ENCODE measurements at regions not wholly inside any gene's neighbourhood (a gene's known extent, or its start where the extent isn't known, plus 50 kb on each side); places are given as distances from the start of the nearest gene placed in this dataset.

DNA sequence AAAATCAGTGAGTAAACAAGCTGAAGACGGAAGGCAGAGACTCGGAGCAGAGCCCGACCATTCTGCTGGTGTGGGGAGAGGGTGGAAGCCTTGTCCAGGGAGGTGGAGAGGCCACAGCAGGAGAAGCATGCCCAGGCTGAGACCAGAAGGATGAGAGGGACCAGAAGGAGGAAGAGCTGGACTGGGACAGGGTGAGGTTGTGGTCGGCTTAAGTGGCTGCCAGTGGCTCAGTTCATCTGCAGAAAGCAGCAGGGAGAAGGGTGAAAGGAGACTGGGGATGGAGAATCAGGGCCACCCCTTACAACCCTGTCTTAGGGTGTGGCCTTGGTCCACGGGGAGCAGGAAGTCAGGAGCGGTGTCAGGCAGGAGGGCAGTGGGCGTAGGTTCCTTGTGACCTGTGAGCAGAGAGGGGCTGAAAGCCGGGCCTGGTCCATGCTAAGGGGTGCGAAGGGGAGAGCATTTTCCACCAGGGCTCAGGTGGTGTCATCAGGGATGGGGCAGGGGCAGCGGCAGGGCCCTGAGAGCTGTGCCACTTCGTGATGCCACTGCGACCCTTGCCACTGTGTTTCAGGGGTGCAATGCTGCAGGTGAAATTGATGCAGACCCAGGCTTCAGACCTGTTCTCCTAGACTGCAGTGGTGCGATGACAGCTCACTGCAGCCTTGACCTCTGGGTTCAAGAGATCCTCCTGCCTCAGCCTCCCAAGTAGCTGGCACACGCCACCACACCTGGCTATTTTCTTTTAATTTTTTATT is 81.1 kb downstream of the TTLL2 start:
- no peaks in the 10 kb centered on the region for H3K9me3 ChIP-seq (replicated peaks; ENCODE audit: control insufficient read depth, insufficient read depth, low read depth, low read length)
- H2AFZ ChIP-seq (ENCODE audit: low read depth, low read length) = no peak overlapping the region
- no peak overlapping the region for H3K4me2 ChIP-seq (ENCODE audit: insufficient read depth, low read length)
- FAIRE-seq (no peak), ATAC-seq (no peak), DNase-seq (ENCODE audit: extremely low read depth in 1 of 4, low spot score in 3 of 4) (no peak)
- no peak overlapping the region for H3K27ac ChIP-seq (ENCODE audit: extremely low read depth, low read depth, low read length)
- peaks cover 26 to 89% of the 10 kb centered on the region in 2 experiments; a peak in 4 of 5 replicates for H3K27me3 ChIP-seq (ENCODE audit: control insufficient read depth in 2 of 2, insufficient read depth in 2 of 2, low read length in 2 of 2)
- 1% methylated on average over 14 of the region's 14 CpGs for WGBS (ENCODE audit: insufficient coverage, low coverage, missing lambda C conversion rate)
- H3K4me1 ChIP-seq (replicated peaks in 1 of 2; ENCODE audit: control insufficient read depth in 2 of 2, insufficient read depth in 2 of 2, low read length in 2 of 2) = no peaks in the 10 kb centered on the region
- H3K79me2 ChIP-seq (ENCODE audit: control insufficient read depth, insufficient read depth, low read length) = no peaks in the 10 kb centered on the region
- H3K4me3 ChIP-seq = no peak overlapping the region
- intact Hi-C loops (cut with micrococcal nuclease) = no loop called here
- H3K9ac ChIP-seq (ENCODE audit: insufficient read depth in 1 of 2, low read depth in 2 of 2, low read length in 2 of 2) = no peak overlapping the region
- H3K36me3 ChIP-seq (ENCODE audit: control insufficient read depth, insufficient read depth, low read length) = no peaks in the 10 kb centered on the region
- no peaks in the 10 kb centered on the region for H3K9me1 ChIP-seq (ENCODE audit: control insufficient read depth, insufficient read depth, low read length)
- in situ Hi-C loops (cut with MboI) = no loop called here
- ChIA-PET POLR2A (interaction anchor here (0.6 kb wide), 1 partner anchor 182 kb away, joined by 3 read pairs; no protein-coding TSS in a partner anchor), CTCF (ENCODE audit: low intra/inter-chr PET ratio) (no interaction called here)
- no TSS peak for BruUV-seq (replicated peaks)
- TF ChIP-seq TBP (optimal IDR thresholded peaks at IDR 0.05; ENCODE audit: low read depth, low read length) (no peak), CCNT2 (IDR thresholded peaks at IDR 0.05; ENCODE audit: borderline replicate concordance, extremely low read depth, insufficient read length, low read depth, low read length) (no peak), KAT7 (CRISPR knock-in tag; IDR thresholded peaks at IDR 0.05; ENCODE audit: borderline replicate concordance) (no peak), BRCA1 (IDR thresholded peaks at IDR 0.05) (no peak), BRCA1 (CRISPR knock-in tag; IDR thresholded peaks at IDR 0.05) (no peak), ZNF12 (CRISPR knock-in tag; IDR thresholded peaks at IDR 0.05) (no peak), PCBP2 (IDR thresholded peaks at IDR 0.05; ENCODE audit: low read depth, low read length, poor library complexity, severe bottlenecking) (no peak), DEAF1 (CRISPR knock-in tag; IDR thresholded peaks at IDR 0.05) (no peak), PRPF4 (IDR thresholded peaks at IDR 0.05; ENCODE audit: insufficient read depth, low read depth, low read length, poor library complexity, severe bottlenecking) (no peak), SMARCC2 (IDR thresholded peaks at IDR 0.05; ENCODE audit: low read depth) (no peak), TGIF2 (CRISPR knock-in tag; IDR thresholded peaks at IDR 0.05) (no peak), KAT8 (IDR thresholded peaks at IDR 0.05; ENCODE audit: low read depth) (no peak), SETDB1 (IDR thresholded peaks at IDR 0.05; ENCODE audit: low read length) (no peak), NR0B1 (IDR thresholded peaks at IDR 0.05; ENCODE audit: partially characterized antibody) (no peak), MTF1 (CRISPR knock-in tag; IDR thresholded peaks at IDR 0.05; ENCODE audit: borderline replicate concordance) (no peak), BCLAF1 (IDR thresholded peaks at IDR 0.05; ENCODE audit: borderline replicate concordance in 1 of 2, control insufficient read depth in 1 of 2, low read depth in 2 of 2, low read length in 1 of 2) (no peak)
- peaks cover 7% of the 10 kb centered on the region for H4K20me1 ChIP-seq (replicated peaks; ENCODE audit: control insufficient read depth, insufficient read depth, low read length)
